Prostate gland (tissue), 2 donors: ENCODE measurements at regions not wholly inside any gene's neighbourhood (a gene's known extent, or its start where the extent isn't known, plus 50 kb on each side); places are given as distances from the start of the nearest gene placed in this dataset.

Experiments
- DNase-seq: peaks from one replicate; pipeline ENCODE4 v3.0.0-alpha.2; 2019; ENCODE audit warnings: low spot score
- H3K27ac ChIP-seq, 2 donors: fragments of 200-600 bp; sonication (generic); 2 replicates each; pipeline ENCODE4 v1.5.1; 2017 to 2019
- H3K27me3 ChIP-seq: fragments of 200-600 bp; sonication (generic); replicated peaks from 2 replicates; pipeline ENCODE4 v1.5.1; 2019; ENCODE audit not compliant: insufficient read depth
- H3K36me3 ChIP-seq, 2 donors: fragments of 200-600 bp; sonication (generic); 1 replicate in 1 of 2; 2 replicates in 1 of 2; pipeline versions ENCODE4 v1.5.1 to v1.8.1; 2017 to 2019
- H3K4me1 ChIP-seq: fragments of 200-600 bp; sonication (generic); replicated peaks from 2 replicates; pipeline ENCODE4 v1.5.1; 2019
- H3K4me3 ChIP-seq, 2 donors: fragments of 200-600 bp; sonication (generic); 2 replicates each; pipeline ENCODE4 v1.5.1; 2017 to 2019
- H3K9me3 ChIP-seq: fragments of 200-600 bp; sonication (generic); 2 replicates; pipeline ENCODE4 v1.5.1; 2017
- CTCF ChIP-seq, 4 experiments: fragments of 200-600 bp in 2 of 4; fragments of 450-650 bp in 2 of 4; sonication (generic) in 2 of 4; IDR thresholded peaks; 1 replicate in 3 of 4; 2 replicates in 1 of 4; pipeline ENCODE4 v1.5.1; 2016 to 2019; ENCODE audit warnings: antibody characterized with exemption in 4 of 4, mild to moderate bottlenecking in 2 of 4, moderate library complexity in 2 of 4
- POLR2A ChIP-seq: fragments of 450-650 bp; IDR thresholded peaks from one replicate; pipeline ENCODE4 v1.6.1; 2016; ENCODE audit warnings: antibody characterized with exemption, mild to moderate bottlenecking
- POLR2AphosphoS5 ChIP-seq: sonication (generic); formaldehyde crosslinking; IDR thresholded peaks from one replicate; pipeline ENCODE4 v1.6.1; 2017; ENCODE audit warnings: antibody characterized with exemption
- WGBS: methylation state at CpG from one replicate; pipeline ENCODE4 v1.1.5; 2018; 5-methylcytosine and 5-hydroxymethylcytosine counted together
- intact Hi-C: fragments of 100-400 bp; cut with DNase I; formaldehyde crosslinking; loops from one replicate; pipeline ENCODE4 v1.14.2; 2022

DNA sequence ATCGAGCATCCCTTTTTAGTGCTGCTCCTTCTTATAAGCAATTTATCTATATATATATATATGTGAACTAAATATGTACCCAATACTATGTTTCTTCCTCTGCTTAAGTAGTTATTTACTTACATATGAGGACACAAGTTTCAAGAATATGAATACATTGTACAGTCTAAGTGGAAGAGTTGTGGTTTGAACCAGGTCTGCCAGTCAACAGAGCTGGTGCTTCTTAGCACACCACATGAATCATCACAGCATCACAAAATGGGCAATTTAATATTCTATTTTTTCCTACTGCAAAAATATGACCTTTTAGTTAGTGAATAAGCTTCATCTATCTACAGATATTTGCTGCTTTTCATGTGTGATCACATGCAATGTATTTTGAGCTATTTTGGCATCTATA lies 64.4 kb upstream of the SPAG16 start:
- WGBS = 84% methylated on average over 1 of the region's 1 CpG
- H3K4me1 ChIP-seq = no peaks in the 10 kb centered on the region
- TF ChIP-seq CTCF (IDR thresholded peaks at IDR 0.05) = no peak
- TF ChIP-seq POLR2AphosphoS5 = no peak
- TF ChIP-seq POLR2A = no peak
- no peaks in the 10 kb centered on the region for H3K36me3 ChIP-seq
- no peak overlapping the region for H3K4me3 ChIP-seq
- intact Hi-C loops = no loop called here
- H3K27me3 ChIP-seq = no peaks in the 10 kb centered on the region
- DNase-seq = no peak
- H3K9me3 ChIP-seq = no peaks in the 10 kb centered on the region
- H3K27ac ChIP-seq = no peak overlapping the region

DNA sequence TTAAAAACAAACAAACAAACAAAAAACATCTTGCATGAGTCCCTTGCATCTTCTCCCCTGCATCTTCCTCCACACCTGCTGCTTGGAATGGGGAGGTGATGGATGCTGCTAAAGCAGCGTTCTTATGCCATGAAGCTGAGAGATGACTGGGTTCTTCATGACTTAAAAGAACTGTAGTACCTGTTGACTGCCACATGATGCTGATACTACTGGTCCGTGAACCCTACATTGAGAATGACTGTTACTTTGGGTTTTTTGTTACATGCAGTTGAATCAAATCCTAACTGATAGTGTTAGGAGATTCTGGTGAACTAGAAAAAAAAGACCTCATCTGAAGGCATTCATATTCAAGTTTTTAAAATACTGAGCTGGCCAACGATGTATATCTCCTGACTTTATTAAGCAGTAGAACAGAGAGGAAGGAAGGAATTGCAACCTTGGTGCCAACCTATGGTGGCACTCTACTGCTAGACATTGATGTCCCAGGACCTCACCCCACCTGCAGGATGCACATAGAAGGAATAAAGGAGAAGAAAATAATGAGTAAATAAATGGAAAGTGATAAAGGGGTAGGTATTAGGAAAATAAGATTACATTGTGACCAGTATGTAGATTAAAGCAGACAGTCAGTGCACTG lies 63.2 kb upstream of the SPAG16 start:
- intact Hi-C loops = no loop called here
- WGBS = 89% methylated on average over 3 of the region's 3 CpGs
- H3K4me1 ChIP-seq = no peaks in the 10 kb centered on the region
- no peaks in the 10 kb centered on the region for H3K27me3 ChIP-seq
- DNase-seq = no peak
- H3K4me3 ChIP-seq = no peak overlapping the region
- H3K36me3 ChIP-seq = no peaks in the 10 kb centered on the region
- no peak for TF ChIP-seq CTCF (IDR thresholded peaks at IDR 0.05)
- no peak for TF ChIP-seq POLR2A
- no peak for TF ChIP-seq POLR2AphosphoS5
- H3K27ac ChIP-seq = no peak overlapping the region
- no peaks in the 10 kb centered on the region for H3K9me3 ChIP-seq

- H3K9me3 ChIP-seq = no peaks in the 10 kb centered on the region
- no peaks in the 10 kb centered on the region for H3K36me3 ChIP-seq
- TF ChIP-seq POLR2AphosphoS5 (no peak), CTCF (IDR thresholded peaks at IDR 0.05) (no peak), POLR2A (no peak)
- H3K27me3 ChIP-seq = no peaks in the 10 kb centered on the region
- H3K27ac ChIP-seq = no peak overlapping the region
- no peaks in the 10 kb centered on the region for H3K4me1 ChIP-seq
- intact Hi-C loops = no loop called here
- 88% methylated on average over 2 of the region's 2 CpGs for WGBS
- no peak for DNase-seq
- no peak overlapping the region for H3K4me3 ChIP-seq
Observed at GRCh38 chr2:213221957-213222356, 62.3 kb upstream of the SPAG16 start.

GRCh38 chr2:213224366-213224765 lies 59.9 kb upstream of the SPAG16 start:
- DNase-seq = no peak
- Histone ChIP-seq H3K9me3 (no peaks in the 10 kb centered on the region), H3K27ac (no peak overlapping the region), H3K4me3 (no peak overlapping the region), H3K27me3 (no peaks in the 10 kb centered on the region), H3K36me3 (no peaks in the 10 kb centered on the region), H3K4me1 (no peaks in the 10 kb centered on the region)
- intact Hi-C loops = no loop called here
- 96% methylated on average over 2 of the region's 2 CpGs for WGBS
- TF ChIP-seq POLR2AphosphoS5 (no peak), CTCF (IDR thresholded peaks at IDR 0.05) (no peak), POLR2A (no peak)

DNA sequence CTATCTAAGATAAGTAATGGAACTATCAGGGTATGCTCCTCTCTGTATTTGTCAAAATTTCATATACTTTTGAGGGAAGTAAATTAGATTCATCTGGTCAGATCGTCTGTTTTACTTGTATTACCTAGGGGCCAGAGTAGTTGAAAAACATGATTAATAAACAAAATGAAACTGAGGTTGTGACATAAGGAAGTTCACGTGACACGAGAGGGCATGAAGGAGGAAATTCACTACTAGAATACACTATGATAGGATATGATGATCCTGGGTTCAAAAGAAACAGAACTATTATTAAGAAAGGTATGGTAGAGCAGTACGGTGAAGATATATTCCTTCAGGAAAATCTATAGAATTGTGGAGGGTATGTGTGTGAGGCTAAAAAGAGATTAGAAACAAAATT lies 58.4 kb upstream of the SPAG16 start:
- Histone ChIP-seq H3K27ac (no peak overlapping the region), H3K4me1 (no peaks in the 10 kb centered on the region), H3K9me3 (no peaks in the 10 kb centered on the region), H3K36me3 (no peaks in the 10 kb centered on the region), H3K4me3 (no peak overlapping the region), H3K27me3 (no peaks in the 10 kb centered on the region)
- TF ChIP-seq POLR2AphosphoS5 (no peak), CTCF (IDR thresholded peaks at IDR 0.05) (no peak), POLR2A (no peak)
- WGBS = 80% methylated on average over 4 of the region's 4 CpGs
- intact Hi-C loops = no loop called here
- DNase-seq = no peak
